LNCAP (cell line): ENCODE measurements at regions not wholly inside any gene's neighbourhood (a gene's known extent, or its start where the extent isn't known, plus 50 kb on each side); places are given as distances from the start of the nearest gene placed in this dataset.

ENCODE experiments used
- TF ChIP-seq, protein P1 (sequence below): fragments of 450-650 bp; IDR thresholded peaks from 2 replicates; pipeline ENCODE4 v1.5.1; 2017; ENCODE audit warnings: mild to moderate bottlenecking

DNA sequence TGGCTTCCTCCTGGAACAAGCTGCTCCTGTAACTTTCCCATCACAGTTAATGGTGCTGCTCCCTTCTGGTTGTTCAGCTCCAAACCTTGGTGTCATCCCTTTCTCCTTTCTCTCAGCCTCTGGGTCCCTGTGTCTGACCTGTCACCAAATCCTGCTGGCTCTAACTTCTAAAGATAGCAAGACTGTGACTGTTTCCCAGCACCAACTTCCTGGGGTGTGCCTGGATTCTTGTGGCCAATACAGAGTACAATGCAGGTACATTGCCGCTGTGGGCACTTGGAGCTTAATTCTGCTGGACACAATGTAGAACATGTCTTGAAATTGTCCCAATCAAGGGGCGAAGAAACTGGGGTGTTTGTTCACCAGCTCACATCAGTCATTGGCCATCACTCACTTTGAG lies 156.7 kb upstream of the CSF3R start:
- TF ChIP-seq, protein P1, sequence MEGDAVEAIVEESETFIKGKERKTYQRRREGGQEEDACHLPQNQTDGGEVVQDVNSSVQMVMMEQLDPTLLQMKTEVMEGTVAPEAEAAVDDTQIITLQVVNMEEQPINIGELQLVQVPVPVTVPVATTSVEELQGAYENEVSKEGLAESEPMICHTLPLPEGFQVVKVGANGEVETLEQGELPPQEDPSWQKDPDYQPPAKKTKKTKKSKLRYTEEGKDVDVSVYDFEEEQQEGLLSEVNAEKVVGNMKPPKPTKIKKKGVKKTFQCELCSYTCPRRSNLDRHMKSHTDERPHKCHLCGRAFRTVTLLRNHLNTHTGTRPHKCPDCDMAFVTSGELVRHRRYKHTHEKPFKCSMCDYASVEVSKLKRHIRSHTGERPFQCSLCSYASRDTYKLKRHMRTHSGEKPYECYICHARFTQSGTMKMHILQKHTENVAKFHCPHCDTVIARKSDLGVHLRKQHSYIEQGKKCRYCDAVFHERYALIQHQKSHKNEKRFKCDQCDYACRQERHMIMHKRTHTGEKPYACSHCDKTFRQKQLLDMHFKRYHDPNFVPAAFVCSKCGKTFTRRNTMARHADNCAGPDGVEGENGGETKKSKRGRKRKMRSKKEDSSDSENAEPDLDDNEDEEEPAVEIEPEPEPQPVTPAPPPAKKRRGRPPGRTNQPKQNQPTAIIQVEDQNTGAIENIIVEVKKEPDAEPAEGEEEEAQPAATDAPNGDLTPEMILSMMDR = no peak

DNA sequence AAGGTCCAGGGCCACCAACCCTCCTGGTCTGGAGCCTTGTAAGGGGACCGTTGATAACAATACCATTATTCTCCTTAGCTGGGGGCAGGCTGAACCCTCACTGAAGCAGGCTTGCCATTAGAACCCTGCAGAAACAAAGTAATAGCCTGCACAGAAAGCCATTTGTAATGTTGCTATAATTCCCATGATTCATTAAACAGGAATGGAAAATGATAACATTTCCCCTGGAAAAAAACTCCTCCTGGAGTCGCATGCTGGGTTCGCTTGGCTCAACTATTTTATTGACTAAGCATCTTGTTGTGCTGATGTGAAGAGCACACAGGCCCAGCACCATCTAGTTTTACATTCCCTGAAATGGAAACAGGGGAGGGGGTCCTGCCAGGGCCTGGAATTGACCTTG lies 155.6 kb upstream of the CSF3R start:
- TF ChIP-seq, protein P1 = no peak

DNA sequence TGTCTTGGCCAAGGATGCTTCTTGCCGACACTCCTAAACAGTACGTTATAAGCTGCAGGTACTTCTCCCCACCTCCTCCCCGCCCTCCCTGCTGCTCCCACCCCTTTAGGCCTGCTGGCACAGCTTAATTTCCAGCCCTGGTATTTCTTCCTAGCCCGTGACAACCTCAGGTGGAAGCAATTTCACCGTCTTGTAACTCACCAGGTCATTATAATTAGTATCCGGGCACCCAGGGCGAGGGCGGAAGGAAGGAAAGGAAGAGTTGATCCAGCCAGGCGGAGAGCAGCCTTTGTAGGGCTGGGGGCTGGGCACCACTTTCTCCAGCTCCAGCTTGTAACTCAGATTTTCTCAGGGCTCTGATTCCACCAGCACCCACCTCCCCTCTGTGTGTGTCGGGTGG lies 153.5 kb upstream of the CSF3R start:
- TF ChIP-seq, protein P1 = no peak

DNA sequence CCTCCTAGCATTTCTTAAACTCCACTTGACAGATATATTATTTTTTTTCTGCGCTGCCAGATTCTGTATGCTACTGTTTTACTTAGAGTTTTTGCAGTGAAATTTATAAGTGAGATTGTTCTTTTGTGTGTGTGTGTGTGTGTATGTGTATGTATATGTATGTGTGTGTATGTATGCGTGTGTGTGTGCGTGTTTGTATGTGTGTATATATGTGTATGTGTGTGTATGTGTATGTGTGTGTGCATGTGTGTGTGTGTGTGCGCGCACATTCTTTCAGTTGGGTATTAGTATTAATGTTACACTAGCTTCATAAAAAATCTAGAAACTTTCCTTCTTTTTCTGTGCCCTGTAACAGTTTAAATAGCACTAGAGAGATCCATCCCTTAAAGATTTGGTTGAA lies 152.6 kb upstream of the CSF3R start:
- TF ChIP-seq, protein P1 = no peak

DNA sequence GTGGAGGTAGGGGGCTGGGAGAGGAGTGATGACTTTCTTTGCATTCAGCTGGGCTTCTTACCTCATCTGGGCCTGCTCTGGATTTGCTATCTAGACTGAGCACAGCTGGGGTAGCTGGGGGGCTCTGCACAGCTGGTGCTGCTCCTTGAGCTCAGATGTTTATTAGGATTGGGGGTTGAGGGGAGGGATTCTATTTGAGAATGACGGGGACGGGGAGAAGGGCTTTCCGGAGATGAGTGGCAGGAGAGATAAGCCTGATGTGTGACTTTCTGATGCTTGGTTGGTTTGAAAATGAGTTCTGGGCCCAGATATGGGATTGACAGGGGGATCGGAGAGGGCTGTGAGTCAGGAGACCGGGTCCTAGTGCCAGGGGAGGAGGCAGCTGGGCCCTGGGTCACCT lies 146.1 kb upstream of the CSF3R start:
- TF ChIP-seq, protein P1 = no peak

DNA sequence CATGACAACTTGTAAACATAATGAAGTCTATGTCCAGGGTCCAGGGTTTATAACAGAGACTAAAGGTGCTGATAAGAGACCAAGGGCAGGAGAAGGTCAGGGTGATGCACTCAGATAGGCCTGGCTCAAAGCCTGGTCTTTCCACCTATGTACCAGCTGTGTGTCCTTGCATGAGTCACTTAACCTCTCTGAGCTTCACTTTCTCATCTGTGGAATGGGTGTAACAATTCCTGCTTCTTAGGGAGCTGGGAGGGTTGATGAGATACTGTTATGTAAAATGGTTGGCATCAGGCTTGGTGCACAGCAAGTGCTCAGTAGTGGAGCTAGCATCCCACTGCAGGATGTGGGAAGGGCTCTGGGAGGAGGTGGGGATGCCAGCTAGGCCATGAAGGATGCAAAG lies 143.7 kb upstream of the CSF3R start:
- TF ChIP-seq, protein P1 = no peak

DNA sequence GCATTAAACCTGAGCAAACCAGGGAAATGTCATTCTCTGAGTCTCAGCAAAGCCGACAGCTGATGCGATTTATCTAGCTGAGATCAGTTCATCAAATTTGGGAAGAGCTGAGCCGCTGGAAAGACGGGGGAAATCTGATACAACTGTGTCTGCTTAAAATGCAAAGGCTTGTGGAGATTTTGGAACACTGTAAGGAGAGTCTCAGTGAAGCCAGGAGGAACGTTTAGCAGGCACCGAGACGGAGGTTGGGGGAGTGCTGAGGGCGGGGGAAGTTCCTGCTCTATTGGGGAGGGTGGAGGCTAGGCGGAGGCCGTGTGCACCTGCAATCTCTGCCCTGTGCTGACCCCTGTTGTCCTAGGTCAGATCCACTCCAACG lies 143.2 kb upstream of the CSF3R start:
- TF ChIP-seq, protein P1 = no peak

DNA sequence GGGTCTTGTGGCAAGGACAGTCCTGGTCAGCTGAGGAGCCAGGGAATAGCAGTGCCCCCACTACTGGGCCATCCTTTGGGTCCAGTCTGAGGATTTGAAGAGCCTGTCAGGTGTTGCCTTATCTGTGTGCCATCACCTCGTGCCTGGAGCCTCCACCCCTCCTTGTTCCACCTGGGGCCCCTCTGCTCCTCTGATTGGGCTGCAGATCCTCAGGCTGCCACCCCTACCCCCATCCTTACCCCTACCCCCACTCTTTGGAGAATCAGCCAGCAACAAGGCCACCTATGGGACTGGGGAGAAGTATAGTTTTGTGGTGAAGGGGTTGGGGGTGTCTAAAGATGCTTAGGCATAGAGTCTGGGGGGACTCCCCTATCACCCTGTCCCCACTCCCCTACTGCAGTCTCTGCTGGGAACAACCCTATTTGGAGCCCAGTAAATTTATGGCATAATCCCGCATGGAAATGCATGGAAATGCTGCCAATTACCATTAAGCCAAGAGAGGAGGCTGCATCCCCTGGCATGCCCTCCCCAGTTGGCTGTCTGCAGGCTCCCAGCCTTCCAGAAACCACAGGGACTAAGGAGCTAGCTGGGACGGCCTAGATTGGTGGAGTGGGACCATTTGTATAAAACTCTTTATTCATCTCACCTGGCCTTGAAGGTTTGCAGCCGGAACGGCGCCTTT lies 142.7 kb upstream of the CSF3R start:
- TF ChIP-seq, protein P1 = no peak
